ENCODE measurements at regions not wholly inside any gene's neighbourhood (a gene's known extent, or its start where the extent isn't known, plus 50 kb on each side); places are given as distances from the start of the nearest gene placed in this dataset.

- no peak overlapping the region for H2BK12ac ChIP-seq (ENCODE audit: insufficient read length, low read depth, low read length)
- H4K20me1 ChIP-seq (ENCODE audit: control insufficient read depth, insufficient read depth, insufficient read length): no peaks in the 10 kb centered on the region
- no peak overlapping the region for H3K4me3 Mint-ChIP-seq
- H3K27ac ChIP-seq (ENCODE audit: insufficient read length, low read depth, low read length): no peak overlapping the region
- no peaks in the 10 kb centered on the region for H3K4me1 ChIP-seq (ENCODE audit: insufficient read depth, low read length)
- DNase-seq: no peak
- H3K18ac ChIP-seq (ENCODE audit: insufficient read length, low read depth, low read length): no peak overlapping the region
- no peak overlapping the region for H2AFZ ChIP-seq (ENCODE audit: low read length)
- H3K27ac Mint-ChIP-seq: no peak overlapping the region
- no peak overlapping the region for H3K56ac ChIP-seq (ENCODE audit: insufficient read length, low read depth, low read length)
- no peak overlapping the region for H2BK20ac ChIP-seq (ENCODE audit: low read depth, low read length, poor library complexity, severe bottlenecking)
- H3K9me3 Mint-ChIP-seq: no peaks in the 10 kb centered on the region
- H2BK120ac ChIP-seq (ENCODE audit: low read depth, low read length, poor library complexity, severe bottlenecking): no peak overlapping the region
- no peak overlapping the region for H4K5ac ChIP-seq (ENCODE audit: insufficient read length, low read depth, low read length)
- no peak overlapping the region for H4K91ac ChIP-seq (ENCODE audit: insufficient read length, low read depth, low read length)
- no peak overlapping the region for H3K23ac ChIP-seq (ENCODE audit: insufficient read length, low read depth, low read length)
- H2BK15ac ChIP-seq (ENCODE audit: low read depth, low read length): no peak overlapping the region
- H3K4me2 ChIP-seq (ENCODE audit: insufficient read depth, insufficient read length, low read length): no peak overlapping the region
- no peak overlapping the region for H3K9ac ChIP-seq (ENCODE audit: extremely low read depth, insufficient read length, low read length)
- H3T11ph ChIP-seq (ENCODE audit: low read length): no peak overlapping the region
- no peak overlapping the region for H3K14ac ChIP-seq (ENCODE audit: insufficient read depth, low read length)
- no peaks in the 10 kb centered on the region for H3K36me3 Mint-ChIP-seq (ENCODE audit: insufficient read depth in 1 of 3, low read depth in 3 of 3)
- H3K4me1 Mint-ChIP-seq: no peaks in the 10 kb centered on the region
- H3K79me1 ChIP-seq (ENCODE audit: insufficient read depth, low read depth, low read length, poor library complexity, severe bottlenecking): no peaks in the 10 kb centered on the region
- no peak overlapping the region for H2AK5ac ChIP-seq (ENCODE audit: insufficient read length, low read length)
- H3K4ac ChIP-seq (ENCODE audit: low read depth, low read length): no peak overlapping the region
- no peaks in the 10 kb centered on the region for H3K27me3 ChIP-seq (ENCODE audit: insufficient read depth, low read length)
- H3K79me2 ChIP-seq (ENCODE audit: insufficient read depth, low read length): no peaks in the 10 kb centered on the region
- H2BK5ac ChIP-seq (ENCODE audit: insufficient read length, low read length): no peak overlapping the region
- no peaks in the 10 kb centered on the region for H3K23me2 ChIP-seq (ENCODE audit: insufficient read length, low read depth, low read length, poor library complexity, severe bottlenecking)
- no peak overlapping the region for H4K8ac ChIP-seq (replicated peaks; ENCODE audit: insufficient read length, low read depth, low read length)
- no peaks in the 10 kb centered on the region for H3K27me3 Mint-ChIP-seq (ENCODE audit: low read depth)
- no peak for TF ChIP-seq CTCF (conservative IDR thresholded peaks at IDR 0.05)
- no peaks in the 10 kb centered on the region for H3K9me3 ChIP-seq (ENCODE audit: control insufficient read depth, low read depth, low read length)
Observed at GRCh38 chr9:31185831-31186230, 1198.6 kb upstream of the ACO1 start.

Measured in H9 (cell line).